ENCODE measurements at regions not wholly inside any gene's neighbourhood (a gene's known extent, or its start where the extent isn't known, plus 50 kb on each side); places are given as distances from the start of the nearest gene placed in this dataset.
"Not testable (repeated sequence)": the region's sequence is repeated elsewhere in the genome, so short reads cannot be mapped to it uniquely, and the experiment has no call there.

DNA sequence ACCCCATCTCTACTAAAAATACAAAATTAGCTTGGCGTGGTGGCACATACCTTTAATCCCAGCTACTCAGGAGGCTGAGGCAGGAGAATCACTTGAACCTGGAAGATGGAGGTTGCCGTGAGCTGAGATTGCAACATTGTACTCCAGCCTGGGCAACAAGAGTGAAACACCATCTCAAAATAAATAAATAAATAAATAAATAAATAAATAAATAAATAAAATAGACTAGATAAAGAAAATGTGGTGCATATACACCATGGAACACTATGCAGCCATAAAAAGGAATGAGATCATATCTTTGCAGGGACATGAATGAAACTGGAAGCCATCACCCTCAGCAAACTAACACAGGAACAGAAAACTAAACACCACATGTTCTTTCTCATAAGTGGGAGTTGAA, 110.4 kb downstream of the YIPF5 start:
- TF ChIP-seq, protein P1, sequence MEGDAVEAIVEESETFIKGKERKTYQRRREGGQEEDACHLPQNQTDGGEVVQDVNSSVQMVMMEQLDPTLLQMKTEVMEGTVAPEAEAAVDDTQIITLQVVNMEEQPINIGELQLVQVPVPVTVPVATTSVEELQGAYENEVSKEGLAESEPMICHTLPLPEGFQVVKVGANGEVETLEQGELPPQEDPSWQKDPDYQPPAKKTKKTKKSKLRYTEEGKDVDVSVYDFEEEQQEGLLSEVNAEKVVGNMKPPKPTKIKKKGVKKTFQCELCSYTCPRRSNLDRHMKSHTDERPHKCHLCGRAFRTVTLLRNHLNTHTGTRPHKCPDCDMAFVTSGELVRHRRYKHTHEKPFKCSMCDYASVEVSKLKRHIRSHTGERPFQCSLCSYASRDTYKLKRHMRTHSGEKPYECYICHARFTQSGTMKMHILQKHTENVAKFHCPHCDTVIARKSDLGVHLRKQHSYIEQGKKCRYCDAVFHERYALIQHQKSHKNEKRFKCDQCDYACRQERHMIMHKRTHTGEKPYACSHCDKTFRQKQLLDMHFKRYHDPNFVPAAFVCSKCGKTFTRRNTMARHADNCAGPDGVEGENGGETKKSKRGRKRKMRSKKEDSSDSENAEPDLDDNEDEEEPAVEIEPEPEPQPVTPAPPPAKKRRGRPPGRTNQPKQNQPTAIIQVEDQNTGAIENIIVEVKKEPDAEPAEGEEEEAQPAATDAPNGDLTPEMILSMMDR (IDR thresholded peaks at IDR 0.05), result not testable (repeated sequence)
- TF ChIP-seq JUND (IDR thresholded peaks at IDR 0.05); EZH2phosphoT487 (IDR thresholded peaks at IDR 0.05; ENCODE audit: borderline replicate concordance, low read depth); RFX5 (IDR thresholded peaks at IDR 0.05; ENCODE audit: low read length); TEAD4 (IDR thresholded peaks at IDR 0.05; ENCODE audit: borderline replicate concordance, insufficient read depth); SMC3 (IDR thresholded peaks at IDR 0.05; ENCODE audit: low read depth, low read length): not testable (repeated sequence)
